WTC11 (cell line): ENCODE measurements at regions not wholly inside any gene's neighbourhood (a gene's known extent, or its start where the extent isn't known, plus 50 kb on each side); places are given as distances from the start of the nearest gene placed in this dataset.

Experiments used
- NFYB ChIP-seq: sonication (generic); formaldehyde crosslinking; conservative IDR thresholded peaks from 2 replicates; pipeline ENCODE4 v1.8.0; 2022; ENCODE audit warnings: low read depth, missing genetic modification reagents
- SP1 ChIP-seq: sonication (generic); formaldehyde crosslinking; conservative IDR thresholded peaks from 2 replicates; pipeline ENCODE4 v1.8.1; 2022; ENCODE audit warnings: missing genetic modification reagents
- TF ChIP-seq, protein P1 (sequence below): fragments of 200-600 bp; IDR thresholded peaks from 2 replicates; pipeline ENCODE4 v1.8.0; 2022; ENCODE audit warnings: antibody characterized with exemption
- TF ChIP-seq, protein P2 (sequence below): sonication (generic); formaldehyde crosslinking; IDR thresholded peaks from 2 replicates; pipeline ENCODE4 v1.8.0; 2022; ENCODE audit warnings: mild to moderate bottlenecking, missing genetic modification reagents
- TF ChIP-seq, protein P3 (sequence below): sonication (generic); formaldehyde crosslinking; IDR thresholded peaks from 2 replicates; pipeline ENCODE4 v1.8.1; 2023; ENCODE audit warnings: mild to moderate bottlenecking, missing genetic modification reagents, moderate library complexity

DNA sequence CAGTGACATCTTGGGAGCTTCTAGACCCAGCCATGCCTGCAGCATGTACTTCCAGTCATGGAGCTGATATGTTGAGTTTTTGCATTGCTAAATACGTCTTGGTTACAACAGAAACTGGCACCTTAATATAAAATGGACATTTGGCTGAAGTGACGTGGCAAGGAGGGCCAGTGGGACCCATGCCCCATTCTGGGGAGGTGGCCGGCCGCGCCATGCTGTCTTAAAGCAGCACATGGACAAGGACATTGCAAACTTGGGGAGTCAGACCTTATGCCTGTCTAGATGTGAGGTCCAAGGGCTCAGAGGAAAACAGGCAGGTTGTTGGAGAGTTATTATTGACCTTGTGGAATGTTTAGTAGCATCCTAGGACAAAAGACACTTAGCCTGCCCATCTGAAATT, 588.0 kb upstream of the CDH4 start:
- TF ChIP-seq, protein P1, sequence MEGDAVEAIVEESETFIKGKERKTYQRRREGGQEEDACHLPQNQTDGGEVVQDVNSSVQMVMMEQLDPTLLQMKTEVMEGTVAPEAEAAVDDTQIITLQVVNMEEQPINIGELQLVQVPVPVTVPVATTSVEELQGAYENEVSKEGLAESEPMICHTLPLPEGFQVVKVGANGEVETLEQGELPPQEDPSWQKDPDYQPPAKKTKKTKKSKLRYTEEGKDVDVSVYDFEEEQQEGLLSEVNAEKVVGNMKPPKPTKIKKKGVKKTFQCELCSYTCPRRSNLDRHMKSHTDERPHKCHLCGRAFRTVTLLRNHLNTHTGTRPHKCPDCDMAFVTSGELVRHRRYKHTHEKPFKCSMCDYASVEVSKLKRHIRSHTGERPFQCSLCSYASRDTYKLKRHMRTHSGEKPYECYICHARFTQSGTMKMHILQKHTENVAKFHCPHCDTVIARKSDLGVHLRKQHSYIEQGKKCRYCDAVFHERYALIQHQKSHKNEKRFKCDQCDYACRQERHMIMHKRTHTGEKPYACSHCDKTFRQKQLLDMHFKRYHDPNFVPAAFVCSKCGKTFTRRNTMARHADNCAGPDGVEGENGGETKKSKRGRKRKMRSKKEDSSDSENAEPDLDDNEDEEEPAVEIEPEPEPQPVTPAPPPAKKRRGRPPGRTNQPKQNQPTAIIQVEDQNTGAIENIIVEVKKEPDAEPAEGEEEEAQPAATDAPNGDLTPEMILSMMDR: no peak
- TF ChIP-seq, protein P2, sequence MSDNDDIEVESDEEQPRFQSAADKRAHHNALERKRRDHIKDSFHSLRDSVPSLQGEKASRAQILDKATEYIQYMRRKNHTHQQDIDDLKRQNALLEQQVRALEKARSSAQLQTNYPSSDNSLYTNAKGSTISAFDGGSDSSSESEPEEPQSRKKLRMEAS: no peak
- TF ChIP-seq SP1 (CRISPR knock-in tag): no peak
- no peak for TF ChIP-seq NFYB (CRISPR knock-in tag)
- TF ChIP-seq, protein P3, sequence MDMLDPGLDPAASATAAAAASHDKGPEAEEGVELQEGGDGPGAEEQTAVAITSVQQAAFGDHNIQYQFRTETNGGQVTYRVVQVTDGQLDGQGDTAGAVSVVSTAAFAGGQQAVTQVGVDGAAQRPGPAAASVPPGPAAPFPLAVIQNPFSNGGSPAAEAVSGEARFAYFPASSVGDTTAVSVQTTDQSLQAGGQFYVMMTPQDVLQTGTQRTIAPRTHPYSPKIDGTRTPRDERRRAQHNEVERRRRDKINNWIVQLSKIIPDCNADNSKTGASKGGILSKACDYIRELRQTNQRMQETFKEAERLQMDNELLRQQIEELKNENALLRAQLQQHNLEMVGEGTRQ: no peak
